GM23338 (cell line): ENCODE measurements at regions not wholly inside any gene's neighbourhood (a gene's known extent, or its start where the extent isn't known, plus 50 kb on each side); places are given as distances from the start of the nearest gene placed in this dataset.
"Not testable (repeated sequence)": the region's sequence is repeated elsewhere in the genome, so short reads cannot be mapped to it uniquely, and the experiment has no call there.

Experiments used
- CREB1 ChIP-seq: fragments of 250-450 bp; sonication (Bioruptor Pico); IDR thresholded peaks from 2 replicates; pipeline ENCODE4 v1.5.0; 2020; ENCODE audit warnings: low read depth, mild to moderate bottlenecking, moderate library complexity
- CTCF ChIP-seq, 2 experiments: fragments of 200-600 bp in 1 of 2; sonication (generic) in 1 of 2; conservative IDR thresholded peaks; 2 replicates each; pipeline versions ENCODE4 v1.5.1 to v1.6.1; 2016 to 2017; ENCODE audit warnings: antibody characterized with exemption in 2 of 2, low read depth in 2 of 2, mild to moderate bottlenecking in 2 of 2, moderate library complexity in 1 of 2
- ETS1 ChIP-seq: IDR thresholded peaks from 2 replicates; pipeline ENCODE4 v1.6.1; 2016; ENCODE audit warnings: antibody characterized with exemption
- EZH2 ChIP-seq: fragments of 200-600 bp; sonication (generic); IDR thresholded peaks from one replicate; pipeline ENCODE4 v1.8.0; 2017; ENCODE audit warnings: antibody characterized with exemption, mild to moderate bottlenecking, low read depth; ENCODE audit not compliant: unreplicated experiment
- EZH2phosphoT487 ChIP-seq: fragments of 200-600 bp; sonication (generic); IDR thresholded peaks from one replicate; pipeline ENCODE4 v1.8.1; 2018; ENCODE audit warnings: antibody characterized with exemption; ENCODE audit not compliant: unreplicated experiment
- JUNB ChIP-seq: IDR thresholded peaks from one replicate; pipeline ENCODE4 v1.6.1; 2016; ENCODE audit warnings: antibody characterized with exemption; ENCODE audit not compliant: unreplicated experiment
- NANOG ChIP-seq: IDR thresholded peaks from 2 replicates; pipeline ENCODE4 v1.6.1; 2016; ENCODE audit warnings: antibody characterized with exemption, borderline replicate concordance
- POLR2AphosphoS5 ChIP-seq: IDR thresholded peaks from 2 replicates; pipeline ENCODE4 v1.6.1; 2016; ENCODE audit warnings: antibody characterized with exemption, low read depth
- REST ChIP-seq: IDR thresholded peaks from one replicate; pipeline ENCODE4 v1.6.1; 2018; ENCODE audit warnings: antibody characterized with exemption; ENCODE audit not compliant: unreplicated experiment
- STAT1 ChIP-seq: IDR thresholded peaks from one replicate; pipeline ENCODE4 v1.6.1; 2016; ENCODE audit warnings: antibody characterized with exemption; ENCODE audit not compliant: unreplicated experiment
- ZNF114 ChIP-seq: fragments of 250-450 bp; sonication (Bioruptor Pico); IDR thresholded peaks from 2 replicates; pipeline ENCODE4 v1.5.0; 2020; ENCODE audit warnings: mild to moderate bottlenecking, moderate library complexity
- ZNF331 ChIP-seq: fragments of 250-450 bp; sonication (Bioruptor Pico); IDR thresholded peaks from 2 replicates; pipeline ENCODE4 v1.5.0; 2020; ENCODE audit warnings: low read depth, mild to moderate bottlenecking, moderate library complexity
- ZNF462 ChIP-seq: fragments of 250-450 bp; sonication (Bioruptor Pico); IDR thresholded peaks from 2 replicates; pipeline ENCODE4 v1.5.0; 2020; ENCODE audit warnings: mild to moderate bottlenecking, moderate library complexity

- not testable (repeated sequence) for TF ChIP-seq CTCF (conservative IDR thresholded peaks at IDR 0.05; ENCODE audit: low read depth in 2 of 2); EZH2; CREB1; POLR2AphosphoS5; EZH2phosphoT487; ZNF331 (CRISPR knock-in tag); REST; ETS1; ZNF462; JUNB; NANOG; STAT1; ZNF114 (CRISPR knock-in tag)
These were observed 132.9 kb downstream of the BOD1 start for GRCh38 chr5:173483599-173483998.
